ENCODE measurements at regions not wholly inside any gene's neighbourhood (a gene's known extent, or its start where the extent isn't known, plus 50 kb on each side); places are given as distances from the start of the nearest gene placed in this dataset.

DNA sequence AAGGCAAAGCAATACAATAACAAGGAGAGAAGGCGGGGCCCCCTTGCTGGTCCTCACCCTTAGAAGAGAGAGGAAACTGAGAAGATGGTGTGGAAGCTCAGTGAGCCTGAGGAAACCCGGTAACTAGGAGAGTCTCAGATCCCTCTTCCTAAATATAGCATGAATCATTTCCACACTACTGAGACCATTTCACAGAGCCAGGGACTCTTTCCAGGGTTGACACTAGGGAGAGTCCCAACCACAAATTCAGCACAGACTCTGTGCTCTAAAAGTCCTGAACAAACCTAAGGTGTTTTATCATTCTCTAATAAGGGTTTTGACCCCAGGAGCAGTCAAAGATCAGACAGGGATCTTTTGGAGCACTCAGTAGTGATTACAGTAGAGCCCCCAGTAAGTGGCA lies 647.7 kb downstream of the KCNT2 start:
- TF ChIP-seq POLR2AphosphoS5 (IDR thresholded peaks at IDR 0.05) (no peak), CTCF (IDR thresholded peaks at IDR 0.05) (no peak), POLR2A (IDR thresholded peaks at IDR 0.05) (no peak), EP300 (IDR thresholded peaks at IDR 0.05) (no peak)
